Stimulated activated naive CD8-positive, alpha-beta T cell treated with anti-CD3 and anti-CD28 coated beads, Interleukin-15, Interleukin-2, amounts not matched to agents 100 ng/mL and 50 ng/mL, for 24 hours (primary cell): ENCODE measurements at regions not wholly inside any gene's neighbourhood (a gene's known extent, or its start where the extent isn't known, plus 50 kb on each side); places are given as distances from the start of the nearest gene placed in this dataset.

Experiments
- H3K27ac Mint-ChIP-seq: one replicate; pipeline ENCODE4 v1.8.0; 2021; ENCODE audit warnings: mild to moderate bottlenecking, mixed read lengths
- H3K27me3 Mint-ChIP-seq: one replicate; pipeline ENCODE4 v1.8.0; 2021; ENCODE audit warnings: mixed read lengths
- H3K36me3 Mint-ChIP-seq: one replicate; pipeline ENCODE4 v1.8.0; 2021; ENCODE audit warnings: low read depth, mixed read lengths
- H3K4me1 Mint-ChIP-seq: one replicate; pipeline ENCODE4 v1.8.0; 2021; ENCODE audit warnings: low read depth, mixed read lengths
- H3K4me3 Mint-ChIP-seq: one replicate; pipeline ENCODE4 v1.8.0; 2021; ENCODE audit warnings: mild to moderate bottlenecking, mixed read lengths
- H3K9me3 Mint-ChIP-seq: one replicate; pipeline ENCODE4 v1.8.0; 2021; ENCODE audit warnings: mixed read lengths

DNA sequence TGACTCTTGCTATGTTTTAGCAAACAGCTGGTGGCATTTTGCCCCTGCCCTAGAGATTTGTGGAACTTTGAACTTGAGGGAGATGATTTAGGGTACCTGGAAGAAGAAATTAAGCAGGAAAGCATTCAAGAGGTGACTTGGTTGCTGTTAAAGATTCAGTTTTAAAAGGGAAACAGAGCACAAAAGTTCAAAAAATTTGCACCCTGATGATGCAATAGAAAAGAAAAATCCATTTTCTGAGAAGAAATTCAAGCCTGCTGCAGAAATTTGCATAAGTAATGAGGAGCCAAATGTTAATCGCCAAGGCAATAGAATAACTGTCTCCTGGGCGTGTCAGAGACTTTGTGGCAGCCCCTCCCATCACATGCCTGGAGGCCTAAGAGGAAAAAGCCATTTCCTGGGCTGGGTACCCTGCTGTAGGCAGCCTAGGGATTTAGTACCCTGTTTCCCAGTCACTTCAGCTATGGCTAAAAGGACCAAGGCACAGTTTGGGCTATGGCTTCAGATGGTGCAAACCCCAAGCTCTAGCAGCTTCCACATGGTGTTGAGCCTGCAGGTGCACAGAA lies 958.5 kb upstream of the MIR17HG start:
- Mint-ChIP-seq H3K9me3 (peaks cover 16% of the 10 kb centered on the region), H3K4me1 (no peaks in the 10 kb centered on the region), H3K4me3 (no peak overlapping the region), H3K27ac (no peak overlapping the region), H3K27me3 (no peaks in the 10 kb centered on the region), H3K36me3 (no peaks in the 10 kb centered on the region)

DNA sequence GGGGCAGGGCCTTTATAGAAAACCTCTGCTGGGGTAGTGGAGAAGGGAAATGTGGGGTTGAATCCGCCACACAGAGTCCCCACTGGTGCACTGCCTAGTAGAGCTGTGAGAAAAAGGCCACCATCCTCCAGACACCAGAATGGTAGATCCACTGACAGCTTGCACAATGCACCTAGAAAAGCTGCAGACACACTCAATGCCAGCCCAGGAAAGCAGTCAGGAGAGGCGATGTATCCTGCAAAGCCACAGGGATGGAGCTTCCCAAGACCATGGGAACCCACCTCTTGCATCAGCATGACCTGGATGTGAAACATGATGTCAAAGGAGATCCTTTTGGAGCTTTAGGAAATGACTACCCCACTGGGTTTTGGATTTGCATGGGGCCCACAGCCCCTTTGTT lies 958.0 kb upstream of the MIR17HG start:
- Mint-ChIP-seq H3K27me3 (no peaks in the 10 kb centered on the region), H3K36me3 (no peaks in the 10 kb centered on the region), H3K4me3 (no peak overlapping the region), H3K9me3 (peaks cover 16% of the 10 kb centered on the region), H3K4me1 (no peaks in the 10 kb centered on the region), H3K27ac (no peak overlapping the region)

DNA sequence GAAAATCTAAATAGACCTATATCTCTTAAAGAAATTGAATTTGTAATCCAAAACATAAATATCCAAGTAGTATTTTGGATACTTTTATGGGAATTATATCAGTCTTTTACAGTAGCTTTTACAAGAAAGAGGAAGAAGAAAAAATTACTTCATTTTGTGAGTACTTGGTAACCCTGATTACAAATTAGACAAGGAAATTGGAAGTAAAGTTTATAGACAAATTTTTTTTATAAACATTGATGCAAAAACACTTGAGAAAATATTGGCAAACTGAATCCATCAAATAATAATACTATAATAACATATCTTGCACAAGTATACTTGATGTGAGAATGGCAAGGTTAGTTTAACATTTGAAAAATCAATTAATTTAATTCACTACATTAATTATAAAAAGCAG lies 954.1 kb upstream of the MIR17HG start:
- H3K27ac Mint-ChIP-seq, result no peak overlapping the region
- no peaks in the 10 kb centered on the region for H3K36me3 Mint-ChIP-seq
- H3K27me3 Mint-ChIP-seq, result no peaks in the 10 kb centered on the region
- H3K4me1 Mint-ChIP-seq, result no peaks in the 10 kb centered on the region
- no peak overlapping the region for H3K4me3 Mint-ChIP-seq
- H3K9me3 Mint-ChIP-seq, result peaks cover 10% of the 10 kb centered on the region

DNA sequence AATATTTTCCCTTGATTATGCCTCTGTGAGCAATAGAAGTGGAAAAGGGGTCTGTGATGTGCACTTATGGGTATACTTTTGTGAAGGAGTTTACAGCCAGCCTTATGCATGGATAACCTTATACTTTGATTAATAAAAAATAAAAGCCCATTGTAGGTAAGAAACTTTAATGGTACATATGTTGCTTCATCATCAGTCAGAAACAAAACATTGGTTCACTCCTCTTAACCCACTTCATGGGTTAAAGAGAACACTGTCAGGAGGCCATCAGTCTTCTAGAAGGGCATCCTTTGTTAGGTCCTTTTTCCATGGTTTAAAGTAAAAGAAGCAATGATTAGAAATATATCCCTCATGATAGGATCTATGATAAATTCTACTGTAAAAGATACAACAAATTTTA lies 952.1 kb upstream of the MIR17HG start:
- no peak overlapping the region for H3K4me3 Mint-ChIP-seq
- H3K36me3 Mint-ChIP-seq, result no peaks in the 10 kb centered on the region
- H3K9me3 Mint-ChIP-seq, result peaks cover 9% of the 10 kb centered on the region
- no peaks in the 10 kb centered on the region for H3K27me3 Mint-ChIP-seq
- H3K4me1 Mint-ChIP-seq, result no peaks in the 10 kb centered on the region
- no peak overlapping the region for H3K27ac Mint-ChIP-seq

DNA sequence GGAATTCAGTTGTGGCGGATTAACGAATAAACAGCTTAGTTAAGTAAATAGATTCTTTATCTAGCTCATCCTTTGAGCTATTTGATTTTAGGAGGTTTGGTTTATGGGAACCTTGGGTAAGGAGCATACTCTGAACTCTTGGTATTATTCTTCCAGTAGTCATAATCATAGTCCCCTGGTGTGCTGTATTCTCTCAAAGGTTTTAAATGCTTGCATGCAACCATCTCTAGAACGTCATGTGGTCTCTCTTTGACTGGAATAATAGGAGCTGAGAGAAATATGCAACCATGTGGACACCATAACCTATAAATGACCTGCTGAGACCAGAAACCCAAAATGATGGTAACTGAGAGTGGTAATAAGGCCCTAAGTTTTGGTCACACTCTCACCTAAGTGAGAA lies 951.6 kb upstream of the MIR17HG start:
- Mint-ChIP-seq H3K36me3 (no peaks in the 10 kb centered on the region), H3K4me3 (no peak overlapping the region), H3K27ac (no peak overlapping the region), H3K27me3 (no peaks in the 10 kb centered on the region), H3K4me1 (no peaks in the 10 kb centered on the region), H3K9me3 (peaks cover 10% of the 10 kb centered on the region)

DNA sequence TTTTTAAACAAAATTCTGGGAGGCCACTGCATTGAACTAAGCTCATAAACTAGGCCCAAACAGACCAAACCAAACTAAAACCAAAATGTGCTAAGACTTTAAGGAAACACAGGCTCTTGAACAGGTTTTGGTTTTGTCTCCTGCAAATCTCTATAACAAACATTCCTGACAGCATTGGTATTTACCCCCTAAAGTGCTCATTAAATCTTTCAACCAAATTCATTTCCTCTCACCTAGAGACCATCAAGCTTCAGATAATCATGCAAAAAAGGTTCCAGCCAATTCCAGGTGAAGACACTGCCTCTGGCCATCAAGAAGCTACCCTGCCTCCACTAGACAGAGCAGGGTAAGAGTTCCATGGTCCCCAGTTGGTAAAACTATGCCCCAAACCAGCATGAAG lies 951.2 kb upstream of the MIR17HG start:
- H3K4me1 Mint-ChIP-seq, result no peaks in the 10 kb centered on the region
- H3K27ac Mint-ChIP-seq, result no peak overlapping the region
- H3K27me3 Mint-ChIP-seq, result no peaks in the 10 kb centered on the region
- no peaks in the 10 kb centered on the region for H3K36me3 Mint-ChIP-seq
- no peak overlapping the region for H3K4me3 Mint-ChIP-seq
- peaks cover 6% of the 10 kb centered on the region for H3K9me3 Mint-ChIP-seq

DNA sequence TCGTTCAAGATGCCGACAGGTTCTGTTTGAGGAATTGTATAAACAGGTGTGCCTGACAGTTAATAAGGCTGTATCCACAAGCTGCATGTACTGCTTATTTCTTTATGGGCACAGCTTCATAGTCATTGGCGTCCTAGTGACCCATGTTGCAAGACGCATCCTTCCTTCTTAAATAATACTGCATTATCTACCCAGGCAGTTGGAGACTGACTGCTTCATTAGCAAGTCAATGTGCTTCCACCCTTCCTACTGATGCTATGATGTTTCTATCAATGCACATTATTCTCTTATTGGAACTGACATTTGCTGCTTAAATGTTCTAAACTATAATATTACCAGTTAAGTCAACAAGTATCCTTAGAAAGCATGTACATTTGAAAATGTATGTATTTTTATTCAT lies 950.0 kb upstream of the MIR17HG start:
- Mint-ChIP-seq H3K9me3 (peaks cover 14% of the 10 kb centered on the region), H3K4me3 (no peak overlapping the region), H3K27ac (no peak overlapping the region), H3K27me3 (no peaks in the 10 kb centered on the region), H3K4me1 (no peaks in the 10 kb centered on the region), H3K36me3 (no peaks in the 10 kb centered on the region)

DNA sequence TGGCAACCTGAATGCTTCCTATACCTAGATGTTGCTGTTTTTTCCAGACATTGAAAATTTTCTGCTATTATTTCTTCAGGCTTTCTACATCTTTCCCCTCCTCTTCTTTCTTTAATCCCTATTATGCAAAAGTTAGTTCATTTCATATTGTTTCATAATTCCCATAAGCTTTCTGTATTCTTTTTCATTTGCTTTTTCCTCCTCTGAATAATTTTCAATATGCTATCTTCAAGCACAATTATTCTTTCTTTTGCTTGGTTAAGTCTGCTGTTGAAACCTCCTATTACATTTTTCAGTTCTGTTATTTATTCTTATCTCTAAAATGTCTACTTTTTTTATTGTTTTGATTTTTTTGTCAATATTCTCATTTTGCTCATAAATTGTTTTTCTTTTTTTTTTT lies 947.1 kb upstream of the MIR17HG start:
- Mint-ChIP-seq H3K4me1 (no peaks in the 10 kb centered on the region), H3K9me3 (peaks cover 23% of the 10 kb centered on the region), H3K4me3 (no peak overlapping the region), H3K27ac (no peak overlapping the region), H3K36me3 (no peaks in the 10 kb centered on the region), H3K27me3 (no peaks in the 10 kb centered on the region)

DNA sequence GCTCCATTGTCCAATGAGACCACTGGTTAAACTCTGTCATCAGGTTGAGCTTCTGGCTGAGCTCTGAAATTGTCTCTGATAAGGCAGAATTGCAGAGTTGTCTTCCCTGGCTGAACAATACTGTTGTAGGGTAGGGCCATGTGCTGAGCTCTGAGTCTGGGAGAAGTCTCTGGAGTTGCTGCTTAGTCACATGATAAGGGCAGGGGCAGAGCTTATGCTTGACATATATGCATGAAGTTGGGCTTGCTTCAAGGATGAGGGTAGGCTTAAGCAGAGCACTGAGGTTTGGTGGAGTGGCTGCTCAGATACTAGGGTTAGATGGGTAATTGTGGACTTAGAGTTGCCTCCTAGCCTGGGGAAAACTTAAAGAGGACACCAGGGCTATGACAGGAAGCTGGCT lies 946.3 kb upstream of the MIR17HG start:
- H3K4me3 Mint-ChIP-seq, result no peak overlapping the region
- H3K4me1 Mint-ChIP-seq, result no peaks in the 10 kb centered on the region
- H3K9me3 Mint-ChIP-seq, result peaks cover 23% of the 10 kb centered on the region
- H3K36me3 Mint-ChIP-seq, result no peaks in the 10 kb centered on the region
- no peaks in the 10 kb centered on the region for H3K27me3 Mint-ChIP-seq
- H3K27ac Mint-ChIP-seq, result no peak overlapping the region

DNA sequence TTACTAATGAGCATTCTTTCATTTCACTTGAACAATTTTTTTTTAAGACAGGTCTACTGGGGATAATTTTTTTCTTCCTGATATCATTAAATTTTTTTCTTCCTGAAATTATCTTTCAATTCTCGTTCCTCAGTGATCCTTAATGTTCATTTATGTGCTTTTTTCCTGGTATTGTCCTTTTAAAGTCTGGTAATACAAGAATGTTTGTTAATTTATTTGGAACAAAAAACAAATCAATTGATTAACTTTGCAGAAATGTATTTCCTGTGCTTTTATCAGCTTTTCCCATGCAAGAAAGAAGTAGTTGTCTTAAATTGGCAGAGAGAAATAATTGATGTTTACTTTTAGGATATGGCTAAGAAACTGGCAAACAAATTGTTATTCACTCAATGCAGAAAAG lies 945.4 kb upstream of the MIR17HG start:
- H3K4me1 Mint-ChIP-seq, result no peaks in the 10 kb centered on the region
- H3K27ac Mint-ChIP-seq, result no peak overlapping the region
- H3K36me3 Mint-ChIP-seq, result no peaks in the 10 kb centered on the region
- H3K4me3 Mint-ChIP-seq, result no peak overlapping the region
- H3K27me3 Mint-ChIP-seq, result no peaks in the 10 kb centered on the region
- H3K9me3 Mint-ChIP-seq, result peaks cover 25% of the 10 kb centered on the region

DNA sequence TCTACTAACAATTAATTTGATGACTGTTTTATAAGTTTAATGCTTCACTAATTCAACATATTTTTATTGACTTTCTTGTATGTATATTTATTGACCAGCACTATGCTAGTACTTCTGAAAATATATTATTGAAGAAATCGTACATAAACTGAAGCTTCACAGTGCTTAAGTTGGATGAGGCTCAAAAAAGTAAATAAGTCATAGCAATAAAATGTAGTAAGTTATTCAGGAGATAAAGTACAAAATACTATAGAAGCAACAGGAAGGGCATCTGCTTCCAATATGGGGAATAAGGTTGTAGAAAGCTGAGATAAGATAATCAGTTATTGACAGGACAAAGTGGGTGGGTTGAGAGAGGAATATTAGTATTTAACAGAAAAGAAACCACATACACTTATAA lies 944.9 kb upstream of the MIR17HG start:
- Mint-ChIP-seq H3K4me3 (no peak overlapping the region), H3K36me3 (no peaks in the 10 kb centered on the region), H3K27me3 (no peaks in the 10 kb centered on the region), H3K9me3 (peaks cover 27% of the 10 kb centered on the region), H3K27ac (no peak overlapping the region), H3K4me1 (no peaks in the 10 kb centered on the region)

DNA sequence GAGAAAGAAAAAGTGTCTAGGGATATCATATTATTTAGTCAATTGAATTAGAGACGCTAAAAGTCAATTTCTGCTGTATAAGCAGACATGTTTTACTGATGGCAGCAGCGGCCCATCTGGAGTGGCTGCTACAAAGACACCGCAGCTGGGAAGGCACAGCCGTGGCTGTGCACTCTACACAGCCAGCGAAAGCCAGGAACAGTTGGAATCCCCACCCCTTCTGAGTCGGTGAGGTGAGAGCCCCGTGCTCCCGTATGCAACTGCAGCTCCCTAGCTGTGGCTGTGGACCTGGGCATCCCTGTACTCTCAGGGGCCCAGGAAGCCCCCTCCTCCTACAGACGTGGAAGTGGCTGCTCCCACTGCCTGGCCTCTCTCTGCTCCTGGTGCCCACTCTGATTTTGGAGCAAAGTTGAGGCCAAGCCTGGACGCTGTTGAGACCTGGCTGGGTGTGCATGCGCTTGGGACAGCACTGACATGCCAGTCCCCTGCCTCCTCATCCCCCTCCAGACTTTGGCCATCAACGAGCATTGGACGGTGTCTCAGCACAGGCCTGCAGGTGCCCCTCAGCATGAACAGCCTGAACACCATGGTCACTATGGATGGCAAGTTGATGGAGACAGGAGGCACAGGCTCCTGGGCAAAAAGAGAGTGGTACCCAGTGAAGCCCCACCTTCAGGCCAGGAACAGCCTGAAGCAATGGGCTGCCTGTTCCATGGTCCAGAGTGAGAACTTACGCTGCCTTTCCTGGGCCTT lies 944.0 kb upstream of the MIR17HG start:
- Mint-ChIP-seq H3K27ac (no peak overlapping the region), H3K27me3 (no peaks in the 10 kb centered on the region), H3K4me3 (no peak overlapping the region), H3K36me3 (no peaks in the 10 kb centered on the region), H3K4me1 (no peaks in the 10 kb centered on the region), H3K9me3 (peaks cover 27% of the 10 kb centered on the region)

DNA sequence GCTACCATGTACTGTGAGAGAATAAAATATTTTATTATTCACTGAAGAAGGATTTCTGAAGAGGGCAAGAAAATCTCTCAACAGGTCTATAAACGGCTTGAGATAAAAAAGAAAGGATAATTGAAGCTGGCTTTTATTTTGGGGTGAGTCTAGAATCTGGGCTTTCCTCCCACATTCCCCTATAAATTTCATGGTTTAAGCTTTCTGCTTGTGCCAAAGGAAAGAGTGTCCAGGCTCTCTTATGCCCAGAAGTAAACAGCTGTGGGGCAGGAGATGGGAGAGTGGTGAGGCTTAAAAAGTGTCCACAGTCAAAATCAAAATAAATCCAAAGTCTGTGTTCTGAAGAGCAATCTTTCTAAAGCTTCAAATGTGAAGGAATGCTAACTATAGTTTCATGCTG lies 942.2 kb upstream of the MIR17HG start:
- peaks cover 32% of the 10 kb centered on the region for H3K9me3 Mint-ChIP-seq
- no peaks in the 10 kb centered on the region for H3K36me3 Mint-ChIP-seq
- H3K4me1 Mint-ChIP-seq, result no peaks in the 10 kb centered on the region
- no peak overlapping the region for H3K27ac Mint-ChIP-seq
- H3K4me3 Mint-ChIP-seq, result no peak overlapping the region
- no peaks in the 10 kb centered on the region for H3K27me3 Mint-ChIP-seq

DNA sequence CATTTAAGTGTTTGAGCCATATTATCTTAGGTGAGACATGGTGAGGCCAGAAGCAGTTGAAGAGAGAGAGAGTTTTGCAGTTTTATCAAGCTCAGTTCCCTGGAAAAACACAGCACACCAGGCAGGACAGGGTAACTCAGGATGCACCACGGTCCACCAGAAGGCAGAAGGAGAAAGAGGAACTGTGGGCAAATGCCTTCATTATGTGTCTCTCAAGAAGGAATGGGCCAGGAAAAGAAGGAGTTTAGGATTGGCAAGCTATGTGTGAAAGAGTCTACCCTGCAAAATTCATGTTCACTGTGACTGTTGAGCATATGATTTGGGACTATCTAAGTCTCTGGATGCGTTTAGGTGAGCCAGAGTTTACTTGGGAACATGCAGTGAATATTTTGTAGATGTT lies 934.5 kb upstream of the MIR17HG start:
- no peaks in the 10 kb centered on the region for H3K27me3 Mint-ChIP-seq
- no peak overlapping the region for H3K27ac Mint-ChIP-seq
- H3K36me3 Mint-ChIP-seq, result no peaks in the 10 kb centered on the region
- H3K4me3 Mint-ChIP-seq, result no peak overlapping the region
- H3K9me3 Mint-ChIP-seq, result peaks cover 9% of the 10 kb centered on the region
- no peaks in the 10 kb centered on the region for H3K4me1 Mint-ChIP-seq

DNA sequence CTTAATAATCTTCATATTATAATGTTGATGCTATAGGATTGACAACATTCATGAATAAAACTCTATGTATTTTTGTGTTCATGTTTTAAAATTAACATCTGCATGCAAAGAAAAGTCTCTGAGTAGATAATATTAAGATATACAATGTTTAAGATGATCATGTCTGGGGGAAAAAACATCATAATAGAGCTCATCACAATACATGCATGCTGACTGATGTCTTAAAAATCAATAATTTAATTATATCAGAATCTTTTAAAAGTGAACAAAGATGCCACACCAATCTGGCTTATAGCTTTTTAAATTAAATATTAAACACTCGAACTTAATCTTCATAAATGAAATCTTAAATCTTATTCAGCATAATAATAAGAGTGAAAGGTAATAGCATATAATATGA lies 933.9 kb upstream of the MIR17HG start:
- Mint-ChIP-seq H3K36me3 (no peaks in the 10 kb centered on the region), H3K27ac (no peak overlapping the region), H3K27me3 (no peaks in the 10 kb centered on the region), H3K4me3 (no peak overlapping the region), H3K9me3 (peaks cover 9% of the 10 kb centered on the region), H3K4me1 (no peaks in the 10 kb centered on the region)
